BE2C (cell line): ENCODE measurements at regions not wholly inside any gene's neighbourhood (a gene's known extent, or its start where the extent isn't known, plus 50 kb on each side); places are given as distances from the start of the nearest gene placed in this dataset.

Experiments
- DNase-seq: peaks from one replicate; pipeline ENCODE4 v3.0.0-alpha.2; 2020
- H3K27me3 ChIP-seq: fragments of 250-450 bp; sonication (Bioruptor Pico); 2 replicates; pipeline ENCODE4 v1.5.1; 2020; ENCODE audit warnings: mild to moderate bottlenecking
- H3K36me3 ChIP-seq: fragments of 250-450 bp; sonication (Bioruptor Pico); 2 replicates; pipeline ENCODE4 v1.5.1; 2020; ENCODE audit warnings: mild to moderate bottlenecking
- H3K4me1 ChIP-seq: fragments of 250-450 bp; sonication (Bioruptor Pico); 2 replicates; pipeline ENCODE4 v1.5.1; 2020
- H3K4me3 ChIP-seq: 2 replicates; pipeline ENCODE4 v1.5.1; 2011; ENCODE audit warnings: low read depth, low read length
- H3K9me3 ChIP-seq: fragments of 250-450 bp; sonication (Bioruptor Pico); 2 replicates; pipeline ENCODE4 v1.5.1; 2020
- CTCF ChIP-seq: IDR thresholded peaks from 2 replicates; pipeline ENCODE4 v1.5.1; 2012; ENCODE audit warnings: mild to moderate bottlenecking, low read depth, low read length

DNA sequence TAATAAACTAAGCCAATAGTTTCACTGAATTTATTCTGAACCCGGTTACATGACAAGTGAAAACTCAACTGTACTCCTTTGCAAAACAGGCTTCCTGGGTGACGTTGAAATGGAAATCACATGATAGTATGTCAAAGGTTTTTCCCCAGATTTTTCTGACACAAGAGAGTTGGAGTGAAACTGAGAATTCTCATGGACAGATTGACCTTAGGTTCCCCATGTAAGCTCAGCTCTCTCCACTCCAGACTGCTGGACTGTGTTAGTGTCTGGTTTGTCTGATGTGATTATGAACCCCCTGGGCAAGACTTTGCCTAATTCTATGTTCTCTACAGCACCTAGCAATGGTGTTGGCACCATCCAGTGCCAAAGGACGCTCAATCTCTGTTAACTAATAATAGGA, 219.7 kb upstream of the COL8A1 start:
- Histone ChIP-seq H3K27me3 (no peaks in the 10 kb centered on the region), H3K4me3 (no peak overlapping the region), H3K4me1 (no peaks in the 10 kb centered on the region), H3K9me3 (no peaks in the 10 kb centered on the region), H3K36me3 (no peaks in the 10 kb centered on the region)
- DNase-seq = no peak
- TF ChIP-seq CTCF = no peak

- H3K9me3 ChIP-seq = no peaks in the 10 kb centered on the region
- no peak overlapping the region for H3K4me3 ChIP-seq
- DNase-seq = no peak
- TF ChIP-seq CTCF = no peak
- no peaks in the 10 kb centered on the region for H3K27me3 ChIP-seq
- H3K4me1 ChIP-seq = no peaks in the 10 kb centered on the region
- H3K36me3 ChIP-seq = no peaks in the 10 kb centered on the region
Measured at GRCh38 chr3:99418209-99418635, 220.2 kb upstream of the COL8A1 start.

DNA sequence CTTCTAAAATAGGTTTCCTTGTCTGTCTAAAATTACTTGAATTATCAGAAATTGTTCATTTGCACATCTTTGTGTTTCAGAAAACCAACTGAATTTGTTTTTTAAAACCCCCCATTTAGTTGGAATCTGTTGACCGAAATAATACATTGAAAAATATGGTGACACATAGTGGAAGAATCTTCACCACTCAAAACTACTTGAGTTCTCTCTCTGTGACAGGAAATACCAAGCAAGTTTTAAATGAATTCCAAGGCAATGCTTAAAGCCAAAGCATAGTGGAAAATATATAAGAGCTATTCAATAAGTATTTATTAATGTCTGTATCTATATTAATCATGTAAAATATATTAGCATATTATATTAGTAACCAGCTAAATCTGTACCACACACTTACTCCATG, 224.9 kb upstream of the COL8A1 start:
- no peak overlapping the region for H3K4me3 ChIP-seq
- no peak for TF ChIP-seq CTCF
- H3K9me3 ChIP-seq = no peaks in the 10 kb centered on the region
- DNase-seq = no peak
- no peaks in the 10 kb centered on the region for H3K27me3 ChIP-seq
- H3K36me3 ChIP-seq = no peaks in the 10 kb centered on the region
- no peaks in the 10 kb centered on the region for H3K4me1 ChIP-seq

GRCh38 chr3:99410789-99411311, 227.5 kb upstream of the COL8A1 start:
- no peak for TF ChIP-seq CTCF
- no peaks in the 10 kb centered on the region for H3K36me3 ChIP-seq
- H3K4me1 ChIP-seq = no peaks in the 10 kb centered on the region
- no peaks in the 10 kb centered on the region for H3K9me3 ChIP-seq
- DNase-seq = no peak
- H3K27me3 ChIP-seq = no peaks in the 10 kb centered on the region
- no peak overlapping the region for H3K4me3 ChIP-seq

DNA sequence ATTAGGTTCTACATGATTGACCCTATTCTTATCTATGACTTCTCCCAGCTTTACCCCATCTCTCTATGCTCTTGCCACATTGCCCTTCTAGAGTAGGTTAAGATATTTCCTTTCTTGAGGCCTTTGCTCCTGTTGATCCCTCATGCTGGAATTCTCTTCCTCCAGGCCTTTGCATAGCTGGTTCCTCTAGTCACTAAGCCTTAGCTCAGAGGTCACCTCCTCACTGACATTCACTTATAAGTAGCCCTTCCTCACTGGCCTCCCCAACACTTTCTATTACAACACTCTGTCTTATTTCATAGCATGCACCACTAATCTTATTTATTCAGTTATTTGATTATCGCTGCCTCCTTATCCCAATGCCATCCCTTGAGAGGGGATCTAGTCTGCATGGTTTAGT, 228.4 kb upstream of the COL8A1 start:
- H3K4me3 ChIP-seq = no peak overlapping the region
- DNase-seq = no peak
- TF ChIP-seq CTCF = no peak
- H3K4me1 ChIP-seq = no peaks in the 10 kb centered on the region
- H3K36me3 ChIP-seq = no peaks in the 10 kb centered on the region
- no peaks in the 10 kb centered on the region for H3K9me3 ChIP-seq
- H3K27me3 ChIP-seq = no peaks in the 10 kb centered on the region

- Histone ChIP-seq H3K4me1 (no peaks in the 10 kb centered on the region), H3K27me3 (no peaks in the 10 kb centered on the region), H3K9me3 (no peaks in the 10 kb centered on the region), H3K4me3 (no peak overlapping the region), H3K36me3 (no peaks in the 10 kb centered on the region)
- TF ChIP-seq CTCF = no peak
- no peak for DNase-seq
Measured at GRCh38 chr3:99407257-99407656, 231.1 kb upstream of the COL8A1 start.
